ENCODE measurements at regions not wholly inside any gene's neighbourhood (a gene's known extent, or its start where the extent isn't known, plus 50 kb on each side); places are given as distances from the start of the nearest gene placed in this dataset.

- in situ Hi-C loops (cut with MboI; ENCODE audit: low sequenced_read_pairs, unreplicated experiment): no loop called here
- TF ChIP-seq CTCF (IDR thresholded peaks at IDR 0.05; ENCODE audit: borderline replicate concordance, control extremely low read depth, extremely low read depth, insufficient read depth, missing control alignments): no peak
- no peak for DNase-seq (ENCODE audit: low spot score)
These were observed 384.2 kb downstream of the DTWD2 start for GRCh38 chr5:118604106-118604505.

- DNase-seq (ENCODE audit: low spot score): no peak
- in situ Hi-C loops (cut with MboI; ENCODE audit: low sequenced_read_pairs, unreplicated experiment): no loop called here
- TF ChIP-seq CTCF (IDR thresholded peaks at IDR 0.05; ENCODE audit: borderline replicate concordance, control extremely low read depth, extremely low read depth, insufficient read depth, missing control alignments): no peak
These were observed 385.1 kb downstream of the DTWD2 start for GRCh38 chr5:118603278-118603677.

- TF ChIP-seq CTCF (IDR thresholded peaks at IDR 0.05; ENCODE audit: borderline replicate concordance, control extremely low read depth, extremely low read depth, insufficient read depth, missing control alignments): no peak
- in situ Hi-C loops (cut with MboI; ENCODE audit: low sequenced_read_pairs, unreplicated experiment): no loop called here
These were observed 390.0 kb downstream of the DTWD2 start for GRCh38 chr5:118598311-118598710.

GRCh38 chr5:118597543-118597942, 390.8 kb downstream of the DTWD2 start:
- in situ Hi-C loops (cut with MboI; ENCODE audit: low sequenced_read_pairs, unreplicated experiment): no loop called here
- DNase-seq (ENCODE audit: low spot score): no peak
- no peak for TF ChIP-seq CTCF (IDR thresholded peaks at IDR 0.05; ENCODE audit: borderline replicate concordance, control extremely low read depth, extremely low read depth, insufficient read depth, missing control alignments)

More at GRCh38 chr5:118598311-118598710, 390.0 kb downstream of the DTWD2 start:
- DNase-seq (ENCODE audit: low spot score): no peak

GRCh38 chr5:118596255-118596654, 392.1 kb downstream of the DTWD2 start:
- DNase-seq (ENCODE audit: low spot score): no peak
- TF ChIP-seq CTCF (IDR thresholded peaks at IDR 0.05; ENCODE audit: borderline replicate concordance, control extremely low read depth, extremely low read depth, insufficient read depth, missing control alignments): no peak
- in situ Hi-C loops (cut with MboI; ENCODE audit: low sequenced_read_pairs, unreplicated experiment): no loop called here

GRCh38 chr5:118593003-118593328, 395.4 kb downstream of the DTWD2 start:
- TF ChIP-seq CTCF (IDR thresholded peaks at IDR 0.05; ENCODE audit: borderline replicate concordance, control extremely low read depth, extremely low read depth, insufficient read depth, missing control alignments): no peak
- DNase-seq (ENCODE audit: low spot score): no peak

More at GRCh38 chr5:118593003-118593328, 395.4 kb downstream of the DTWD2 start:
- in situ Hi-C loops (cut with MboI; ENCODE audit: low sequenced_read_pairs, unreplicated experiment): no loop called here
